B cell (primary cell): ENCODE measurements at regions not wholly inside any gene's neighbourhood (a gene's known extent, or its start where the extent isn't known, plus 50 kb on each side); places are given as distances from the start of the nearest gene placed in this dataset.

Source experiments
- ATAC-seq: fragments of 200-7000 bp; cut with Tn5 transposase; one replicate; pipeline ENCODE4 v1.10.0; 2021; ENCODE audit warnings: low read depth, mild to moderate bottlenecking, moderate number of reproducible peaks, moderate library complexity
- CTCF ChIA-PET: fragments of 350-600 bp; sonication (Branson Sonifier 250); formaldehyde crosslinking; loops from one replicate; lab custom pipeline; 2021; ENCODE audit warnings: antibody characterized with exemption, inconsistent platforms; lab: Charles Lee
- POLR2A ChIA-PET: fragments of 350-600 bp; sonication (Branson Sonifier 250); formaldehyde crosslinking; loops from one replicate; lab custom pipeline; 2021; ENCODE audit warnings: antibody characterized with exemption; lab: Charles Lee
- DNase-seq: peaks from one replicate; pipeline ENCODE4 v3.0.0; 2013
- H2AFZ ChIP-seq: 2 replicates; pipeline ENCODE4 v1.6.1; 2012; ENCODE audit warnings: mild to moderate bottlenecking, low read depth, low read length; ENCODE audit not compliant: insufficient read depth, poor library complexity, severe bottlenecking
- H3K27ac ChIP-seq, 2 donors: 1 replicate in 1 of 2; 2 replicates in 1 of 2; pipeline ENCODE4 v1.5.1; 2012 to 2013; ENCODE audit warnings: low read length in 2 of 2, mild to moderate bottlenecking in 2 of 2, moderate library complexity in 1 of 2
- H3K27me3 ChIP-seq, 4 experiments: fragments of 200-600 bp in 1 of 4; sonication (generic) in 1 of 4; replicated peaks in 1 of 4; 1 replicate in 2 of 4; 2 replicates in 2 of 4; pipeline versions ENCODE4 v1.6.1 to v1.7.0; 2013 to 2016; ENCODE audit warnings: low read length in 3 of 4, mild to moderate bottlenecking in 2 of 4, mixed read lengths in 1 of 4, moderate library complexity in 1 of 4; ENCODE audit not compliant: insufficient read depth in 4 of 4, control insufficient read depth in 3 of 4; ENCODE audit errors: control extremely low read depth in 1 of 4
- H3K36me3 ChIP-seq, 2 experiments: replicated peaks in 1 of 2; 1 replicate in 1 of 2; 2 replicates in 1 of 2; pipeline versions ENCODE4 v1.6.1 to v1.7.1; 2013; ENCODE audit warnings: low read length in 1 of 2; ENCODE audit not compliant: insufficient read depth in 2 of 2, control insufficient read depth in 1 of 2; ENCODE audit errors: control extremely low read depth in 1 of 2, extremely low read depth in 1 of 2
- H3K4me1 ChIP-seq, 2 donors: fragments of 200-600 bp in 1 of 2; sonication (generic) in 1 of 2; 1 replicate in 1 of 2; 2 replicates in 1 of 2; pipeline versions ENCODE4 v1.5.1 to v1.6.1; 2013 to 2017; ENCODE audit warnings: low read length in 2 of 2; ENCODE audit not compliant: control insufficient read depth in 2 of 2, insufficient read depth in 2 of 2
- H3K4me2 ChIP-seq: replicated peaks from 2 replicates; pipeline ENCODE3; 2012; ENCODE audit warnings: mild to moderate bottlenecking, low read depth, low read length; ENCODE audit not compliant: poor library complexity, severe bottlenecking
- H3K4me3 ChIP-seq, 5 experiments: fragments of 200-600 bp in 1 of 5; sonication (generic) in 1 of 5; 1 replicate in 3 of 5; 2 replicates in 2 of 5; pipeline versions ENCODE4 v1.5.1 to v1.7.0; 2011 to 2016; ENCODE audit warnings: low read length in 4 of 5, mild to moderate bottlenecking in 4 of 5, low read depth in 2 of 5, control low read depth in 1 of 5, moderate library complexity in 1 of 5; ENCODE audit not compliant: insufficient read depth in 1 of 5; ENCODE audit errors: control extremely low read depth in 1 of 5, extremely low read depth in 1 of 5
- H3K79me2 ChIP-seq: fragments of 200-600 bp; sonication (generic); one replicate; pipeline ENCODE4 v1.6.0; 2016; ENCODE audit warnings: low read length; ENCODE audit not compliant: control insufficient read depth, insufficient read depth
- H3K9ac ChIP-seq: fragments of 200-600 bp; sonication (generic); 2 replicates; pipeline ENCODE4 v1.6.1; 2017; ENCODE audit warnings: mild to moderate bottlenecking, low read length, moderate library complexity
- H3K9me3 ChIP-seq, 3 donors: one replicate each; pipeline versions ENCODE4 v1.6.1 to v1.7.1; 2013; ENCODE audit warnings: low read length in 2 of 3; ENCODE audit not compliant: control insufficient read depth in 2 of 3, insufficient read depth in 1 of 3; ENCODE audit errors: control extremely low read depth in 1 of 3
- H4K20me1 ChIP-seq: 2 replicates; pipeline ENCODE4 v1.6.0; 2012; ENCODE audit warnings: mild to moderate bottlenecking, low read length; ENCODE audit not compliant: insufficient read depth, control insufficient read depth, poor library complexity, severe bottlenecking
- H3K27ac Mint-ChIP-seq: one replicate; pipeline ENCODE4 v1.8.0; 2021; ENCODE audit warnings: mixed read lengths
- H3K27me3 Mint-ChIP-seq: one replicate; pipeline ENCODE4 v1.8.0; 2021; ENCODE audit warnings: mixed read lengths
- H3K4me1 Mint-ChIP-seq: one replicate; pipeline ENCODE4 v1.8.0; 2021; ENCODE audit warnings: mixed read lengths
- H3K4me3 Mint-ChIP-seq: one replicate; pipeline ENCODE4 v1.8.0; 2021; ENCODE audit warnings: mixed read lengths
- H3K9me3 Mint-ChIP-seq: one replicate; pipeline ENCODE4 v1.8.0; 2022; ENCODE audit warnings: mixed read lengths; ENCODE audit not compliant: insufficient read depth
- CTCF ChIP-seq: fragments of 200-600 bp; IDR thresholded peaks from one replicate; pipeline ENCODE4 v1.8.0; 2022; ENCODE audit warnings: antibody characterized with exemption, mild to moderate bottlenecking
- EZH2 ChIP-seq: IDR thresholded peaks from 2 replicates; pipeline ENCODE4 v1.6.1; 2012; ENCODE audit warnings: borderline replicate concordance, low read depth, mild to moderate bottlenecking, moderate library complexity, low read length; ENCODE audit not compliant: insufficient read depth, poor library complexity, severe bottlenecking
- WGBS: methylation state at CpG from one replicate; pipeline ENCODE4 v1.1.5; 2013; ENCODE audit warnings: missing lambda C conversion rate; ENCODE audit not compliant: insufficient coverage; 5-methylcytosine and 5-hydroxymethylcytosine counted together
- intact Hi-C: fragments of 100-400 bp; cut with micrococcal nuclease; formaldehyde crosslinking; loops from one replicate; pipeline ENCODE4 v1.10.0; 2022

- Histone ChIP-seq H2AFZ (no peak overlapping the region), H3K4me2 (no peak overlapping the region), H3K36me3 (no peaks in the 10 kb centered on the region), H3K4me3 (no peak overlapping the region), H3K27ac (no peak overlapping the region), H3K9ac (no peak overlapping the region), H3K9me3 (no peaks in the 10 kb centered on the region), H4K20me1 (no peaks in the 10 kb centered on the region), H3K27me3 (peaks cover 0 to 3% (median 0%) of the 10 kb centered on the region in 4 experiments), H3K79me2 (no peaks in the 10 kb centered on the region), H3K4me1 (no peaks in the 10 kb centered on the region)
- intact Hi-C loops, result no loop called here
- ChIA-PET POLR2A (no interaction called here), CTCF (no interaction called here)
- TF ChIP-seq CTCF, result no peak
- TF ChIP-seq EZH2, result no peak
- ATAC-seq (no peak), DNase-seq (no peak)
- H3K27ac Mint-ChIP-seq, result no peak overlapping the region
- H3K9me3 Mint-ChIP-seq, result peaks cover 3% of the 10 kb centered on the region
- H3K4me1 Mint-ChIP-seq, result no peaks in the 10 kb centered on the region
- no peak overlapping the region for H3K4me3 Mint-ChIP-seq
- WGBS, result no CpG with 5 or more reads among the region's 2 CpGs
- H3K27me3 Mint-ChIP-seq, result peaks cover 15% of the 10 kb centered on the region
Observed at GRCh38 chr3:124201786-124202185, 209.9 kb upstream of the ROPN1 start.

- H3K9me3 ChIP-seq, result no peaks in the 10 kb centered on the region
- CTCF ChIA-PET, result no interaction called here
- no peak overlapping the region for H2AFZ ChIP-seq
- intact Hi-C loops, result no loop called here
- no peak for ATAC-seq
- POLR2A ChIA-PET, result no interaction called here
- H3K4me1 ChIP-seq, result no peaks in the 10 kb centered on the region
- WGBS, result 97% methylated on average over 4 of the region's 4 CpGs
- no peaks in the 10 kb centered on the region for H3K4me1 Mint-ChIP-seq
- H3K9me3 Mint-ChIP-seq, result peaks cover 3% of the 10 kb centered on the region
- H3K36me3 ChIP-seq, result no peaks in the 10 kb centered on the region
- H3K4me2 ChIP-seq, result no peak overlapping the region
- no peak overlapping the region for H3K27ac ChIP-seq
- no peak overlapping the region for H3K4me3 Mint-ChIP-seq
- peaks cover 0 to 3% (median 0%) of the 10 kb centered on the region in 4 experiments for H3K27me3 ChIP-seq
- H3K27me3 Mint-ChIP-seq, result peaks cover 17% of the 10 kb centered on the region
- no peaks in the 10 kb centered on the region for H3K79me2 ChIP-seq
- TF ChIP-seq CTCF, result no peak
- no peak for TF ChIP-seq EZH2
- H3K4me3 ChIP-seq, result no peak overlapping the region
- no peak overlapping the region for H3K27ac Mint-ChIP-seq
- DNase-seq, result no peak
- H3K9ac ChIP-seq, result no peak overlapping the region
- H4K20me1 ChIP-seq, result no peaks in the 10 kb centered on the region
Observed at GRCh38 chr3:124202754-124203153, 210.8 kb upstream of the ROPN1 start.
